HEK293T (cell line): ENCODE measurements at regions not wholly inside any gene's neighbourhood (a gene's known extent, or its start where the extent isn't known, plus 50 kb on each side); places are given as distances from the start of the nearest gene placed in this dataset.

ENCODE experiments used
- BHLHE40 ChIP-seq: fragments of 450-650 bp; IDR thresholded peaks from 2 replicates; pipeline ENCODE4 v1.6.1; 2016; ENCODE audit warnings: mild to moderate bottlenecking, moderate library complexity, borderline replicate concordance
- CTBP1 ChIP-seq: fragments of 450-650 bp; IDR thresholded peaks from 2 replicates; pipeline ENCODE4 v1.6.1; 2016; ENCODE audit warnings: borderline replicate concordance
- ELF4 ChIP-seq: fragments of 450-650 bp; IDR thresholded peaks from 2 replicates; pipeline ENCODE4 v1.6.1; 2017; ENCODE audit warnings: antibody characterized with exemption
- FOXA1 ChIP-seq: fragments of 450-650 bp; IDR thresholded peaks from 2 replicates; pipeline ENCODE4 v1.6.1; 2016; ENCODE audit warnings: mild to moderate bottlenecking
- FOXK2 ChIP-seq: fragments of 450-650 bp; IDR thresholded peaks from 2 replicates; pipeline ENCODE4 v1.6.1; 2016; ENCODE audit warnings: mild to moderate bottlenecking
- FOXM1 ChIP-seq: fragments of 450-650 bp; IDR thresholded peaks from 2 replicates; pipeline ENCODE4 v1.6.1; 2017; ENCODE audit warnings: mild to moderate bottlenecking, borderline replicate concordance
- NFRKB ChIP-seq: fragments of 450-650 bp; IDR thresholded peaks from 2 replicates; pipeline ENCODE4 v1.6.1; 2016; ENCODE audit warnings: mild to moderate bottlenecking, moderate library complexity
- SP1 ChIP-seq: fragments of 450-650 bp; IDR thresholded peaks from 2 replicates; pipeline ENCODE4 v1.6.1; 2017
- SUZ12 ChIP-seq: fragments of 450-650 bp; IDR thresholded peaks from 2 replicates; pipeline ENCODE4 v1.6.1; 2016; ENCODE audit warnings: mild to moderate bottlenecking
- TARDBP ChIP-seq: fragments of 450-650 bp; IDR thresholded peaks from 2 replicates; pipeline ENCODE4 v1.6.1; 2016
- ZNF384 ChIP-seq: fragments of 450-650 bp; IDR thresholded peaks from 2 replicates; pipeline ENCODE4 v1.6.1; 2016
- TF ChIP-seq, protein P1 (sequence below): fragments of 450-650 bp; IDR thresholded peaks from 2 replicates; pipeline ENCODE4 v1.6.1; 2016

DNA sequence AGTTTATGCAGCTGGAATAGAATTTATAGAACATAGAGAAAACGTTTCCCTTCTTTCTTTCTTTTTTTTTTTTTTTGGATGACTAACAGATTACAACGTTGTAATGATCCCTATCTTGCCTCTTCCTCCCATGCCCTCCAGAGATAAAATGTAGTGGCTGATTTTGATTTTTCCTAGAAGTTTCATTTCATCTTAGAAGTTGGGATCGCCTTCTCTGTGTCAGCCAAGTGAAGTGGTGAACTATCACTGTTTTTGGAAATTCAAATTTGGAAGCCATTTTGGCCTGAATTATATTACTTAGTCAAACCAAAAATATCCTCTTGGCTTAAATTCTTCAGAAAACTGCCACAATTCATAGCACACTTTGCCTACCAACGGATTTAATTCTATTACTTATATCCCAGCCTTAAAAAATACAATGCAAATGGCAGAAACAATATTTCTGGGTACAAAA, 1025.5 kb upstream of the NR2F2 start:
- TF ChIP-seq BHLHE40 (no peak), FOXK2 (no peak), FOXA1 (no peak), SUZ12 (no peak), ZNF384 (0 out of 2 replicates have a peak, but pooled peaks have one; percentile 8), SP1 (no peak), ELF4 (no peak), TARDBP (no peak), NFRKB (no peak), FOXM1 (no peak), CTBP1 (no peak)
- TF ChIP-seq, protein P1, sequence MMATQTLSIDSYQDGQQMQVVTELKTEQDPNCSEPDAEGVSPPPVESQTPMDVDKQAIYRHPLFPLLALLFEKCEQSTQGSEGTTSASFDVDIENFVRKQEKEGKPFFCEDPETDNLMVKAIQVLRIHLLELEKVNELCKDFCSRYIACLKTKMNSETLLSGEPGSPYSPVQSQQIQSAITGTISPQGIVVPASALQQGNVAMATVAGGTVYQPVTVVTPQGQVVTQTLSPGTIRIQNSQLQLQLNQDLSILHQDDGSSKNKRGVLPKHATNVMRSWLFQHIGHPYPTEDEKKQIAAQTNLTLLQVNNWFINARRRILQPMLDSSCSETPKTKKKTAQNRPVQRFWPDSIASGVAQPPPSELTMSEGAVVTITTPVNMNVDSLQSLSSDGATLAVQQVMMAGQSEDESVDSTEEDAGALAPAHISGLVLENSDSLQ = no peak
